Bronchial epithelial cell (primary cell): ENCODE measurements at regions not wholly inside any gene's neighbourhood (a gene's known extent, or its start where the extent isn't known, plus 50 kb on each side); places are given as distances from the start of the nearest gene placed in this dataset.
A peak's percentile ranks its signal among the peaks of the same experiment; 100 is the strongest.

Source experiments
- DNase-seq: peaks from one replicate; pipeline ENCODE4 v3.0.0-alpha.2; 2010; ENCODE audit warnings: low read depth
- FAIRE-seq: peaks from 2 replicates; lab custom pipeline; 2011; peaks lifted over from hg19 to GRCh38; lab: Jason Lieb, UNC
- H3K27me3 ChIP-seq: 2 replicates; pipeline ENCODE4 v1.5.1; 2011; ENCODE audit warnings: low read length; ENCODE audit not compliant: control insufficient read depth, insufficient read depth
- H3K36me3 ChIP-seq: 2 replicates; pipeline ENCODE4 v1.5.1; 2011; ENCODE audit warnings: low read length; ENCODE audit not compliant: control insufficient read depth, insufficient read depth
- H3K4me3 ChIP-seq: 2 replicates; pipeline ENCODE4 v1.5.1; 2011; ENCODE audit warnings: mild to moderate bottlenecking, low read depth, low read length, control low read depth
- TF ChIP-seq, protein P1 (sequence below): IDR thresholded peaks from 2 replicates; pipeline ENCODE4 v1.5.1; 2011; ENCODE audit warnings: mild to moderate bottlenecking, moderate library complexity, low read length, control low read depth, inconsistent platforms; ENCODE audit not compliant: insufficient read depth, severe bottlenecking

DNA sequence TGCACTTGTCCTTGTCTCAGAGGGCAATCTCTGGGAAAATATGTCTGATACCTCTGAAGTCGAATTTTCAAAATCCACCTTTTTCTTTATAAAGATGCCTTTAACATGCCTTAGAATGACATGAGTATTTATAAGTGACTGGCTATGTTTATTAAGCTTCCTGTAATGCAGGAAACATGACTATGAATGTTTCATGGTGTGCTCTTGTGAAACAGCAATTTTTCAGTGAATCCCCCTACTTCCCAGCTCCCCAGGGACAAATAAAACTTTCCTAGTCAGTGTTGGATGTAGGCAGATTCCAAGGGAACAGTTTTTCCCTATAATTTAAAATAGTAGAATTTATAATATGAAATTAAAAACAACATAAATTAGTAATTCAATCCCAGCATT, 437.0 kb downstream of the LMO4 start:
- H3K4me3 ChIP-seq, result no peak overlapping the region
- H3K36me3 ChIP-seq, result no peaks in the 10 kb centered on the region
- DNase-seq (peak; percentile 72), FAIRE-seq (no peak)
- H3K27me3 ChIP-seq, result no peaks in the 10 kb centered on the region
- TF ChIP-seq, protein P1, sequence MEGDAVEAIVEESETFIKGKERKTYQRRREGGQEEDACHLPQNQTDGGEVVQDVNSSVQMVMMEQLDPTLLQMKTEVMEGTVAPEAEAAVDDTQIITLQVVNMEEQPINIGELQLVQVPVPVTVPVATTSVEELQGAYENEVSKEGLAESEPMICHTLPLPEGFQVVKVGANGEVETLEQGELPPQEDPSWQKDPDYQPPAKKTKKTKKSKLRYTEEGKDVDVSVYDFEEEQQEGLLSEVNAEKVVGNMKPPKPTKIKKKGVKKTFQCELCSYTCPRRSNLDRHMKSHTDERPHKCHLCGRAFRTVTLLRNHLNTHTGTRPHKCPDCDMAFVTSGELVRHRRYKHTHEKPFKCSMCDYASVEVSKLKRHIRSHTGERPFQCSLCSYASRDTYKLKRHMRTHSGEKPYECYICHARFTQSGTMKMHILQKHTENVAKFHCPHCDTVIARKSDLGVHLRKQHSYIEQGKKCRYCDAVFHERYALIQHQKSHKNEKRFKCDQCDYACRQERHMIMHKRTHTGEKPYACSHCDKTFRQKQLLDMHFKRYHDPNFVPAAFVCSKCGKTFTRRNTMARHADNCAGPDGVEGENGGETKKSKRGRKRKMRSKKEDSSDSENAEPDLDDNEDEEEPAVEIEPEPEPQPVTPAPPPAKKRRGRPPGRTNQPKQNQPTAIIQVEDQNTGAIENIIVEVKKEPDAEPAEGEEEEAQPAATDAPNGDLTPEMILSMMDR, result no peak

DNA sequence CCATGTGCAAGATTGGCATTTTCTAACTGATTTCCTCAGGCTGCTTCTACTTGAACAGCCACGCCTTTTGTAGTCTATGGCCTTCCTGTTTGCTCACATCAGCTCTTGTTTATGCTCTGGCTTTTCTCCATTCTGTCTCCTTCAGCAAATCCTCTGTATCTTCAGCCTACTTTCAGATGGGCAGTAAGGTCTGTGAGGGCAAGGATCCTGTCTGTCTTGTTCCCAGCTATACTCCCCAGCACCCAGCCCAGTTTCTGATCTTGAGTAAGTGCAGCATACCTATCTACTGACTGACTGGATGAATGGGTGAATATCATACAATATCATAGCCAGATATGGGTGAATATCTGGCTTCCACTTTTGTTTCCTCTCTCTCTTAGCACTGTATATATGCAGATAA, 438.1 kb downstream of the LMO4 start:
- peak; percentile 85 for DNase-seq
- H3K36me3 ChIP-seq, result no peaks in the 10 kb centered on the region
- H3K27me3 ChIP-seq, result no peaks in the 10 kb centered on the region
- no peak for FAIRE-seq
- H3K4me3 ChIP-seq, result no peak overlapping the region
- TF ChIP-seq, protein P1, result no peak

- Histone ChIP-seq H3K27me3 (no peaks in the 10 kb centered on the region), H3K4me3 (no peak overlapping the region), H3K36me3 (no peaks in the 10 kb centered on the region)
- FAIRE-seq, result no peak
- peak; percentile 52 for DNase-seq
- TF ChIP-seq, protein P1, result no peak
These were observed 450.2 kb downstream of the LMO4 start for GRCh38 chr1:87778896-87779295.

DNA sequence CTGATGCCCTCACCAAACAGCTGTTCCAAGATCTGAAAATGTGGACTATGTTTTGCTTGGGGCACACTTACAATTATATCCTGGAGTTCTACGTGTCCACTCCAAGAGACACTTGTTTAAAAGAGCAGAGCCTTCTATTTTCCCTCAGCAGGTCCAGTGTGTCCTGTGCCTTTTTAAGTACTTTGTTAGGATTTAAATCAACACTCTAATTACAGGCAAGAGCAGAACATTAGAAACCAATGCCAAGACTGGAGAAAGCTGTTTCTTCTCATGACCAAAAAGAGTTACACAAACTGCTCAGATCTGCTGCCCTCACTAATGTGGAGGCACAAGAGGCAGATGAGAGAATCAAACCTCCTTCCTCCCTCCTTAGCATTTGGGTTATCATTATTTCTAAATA, 452.9 kb downstream of the LMO4 start:
- TF ChIP-seq, protein P1, result no peak
- Histone ChIP-seq H3K27me3 (no peaks in the 10 kb centered on the region), H3K4me3 (no peak overlapping the region), H3K36me3 (no peaks in the 10 kb centered on the region)
- DNase-seq (no peak), FAIRE-seq (no peak)

DNA sequence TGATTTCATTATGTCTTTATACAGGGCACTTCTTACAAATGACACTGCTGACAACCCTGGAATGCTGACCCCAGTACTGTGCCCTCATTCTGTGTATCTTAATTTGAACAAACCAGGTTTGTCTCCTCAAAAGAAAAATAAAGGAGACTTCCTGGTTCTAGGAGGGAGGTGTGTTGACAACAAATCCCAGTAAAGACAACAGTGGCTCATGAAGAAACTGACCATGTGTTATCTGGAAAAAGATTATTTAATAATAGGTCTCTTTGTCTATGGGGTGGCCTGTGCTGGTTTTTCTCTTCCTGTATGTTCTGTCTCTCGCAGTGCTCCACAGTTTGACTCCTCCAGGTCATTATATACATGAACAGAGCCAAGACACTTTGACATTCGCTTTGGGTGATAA, 454.6 kb downstream of the LMO4 start:
- H3K4me3 ChIP-seq, result no peak overlapping the region
- TF ChIP-seq, protein P1, result no peak
- no peak for DNase-seq
- no peak for FAIRE-seq
- H3K36me3 ChIP-seq, result no peaks in the 10 kb centered on the region
- no peaks in the 10 kb centered on the region for H3K27me3 ChIP-seq

DNA sequence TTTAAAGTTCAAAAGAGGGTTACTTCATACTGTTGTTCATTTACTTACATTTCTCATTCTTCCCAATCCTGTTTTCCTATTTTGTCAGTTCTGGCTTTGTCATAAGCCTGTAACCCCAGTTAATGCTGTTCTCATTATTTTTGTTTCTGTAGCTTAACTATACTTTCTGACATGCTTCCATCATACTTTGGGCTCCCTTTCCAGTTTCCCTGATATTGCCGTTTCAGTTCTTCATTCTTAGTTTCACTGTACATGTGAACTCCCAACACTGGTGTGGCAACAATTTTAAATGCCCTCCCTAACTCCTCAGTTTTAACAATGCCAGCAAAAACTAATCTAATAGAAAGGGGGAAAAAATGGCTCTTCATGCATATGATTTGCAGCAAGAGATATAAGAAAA, 456.7 kb downstream of the LMO4 start:
- no peaks in the 10 kb centered on the region for H3K36me3 ChIP-seq
- H3K27me3 ChIP-seq, result no peaks in the 10 kb centered on the region
- no peak overlapping the region for H3K4me3 ChIP-seq
- TF ChIP-seq, protein P1, result no peak
- FAIRE-seq (no peak), DNase-seq (no peak)
